MCF 10A (cell line): ENCODE measurements at regions not wholly inside any gene's neighbourhood (a gene's known extent, or its start where the extent isn't known, plus 50 kb on each side); places are given as distances from the start of the nearest gene placed in this dataset.

ENCODE experiments used
- BruUV-seq: library from RNA; stranded (reverse); fragments of 400-500 nt; replicated peaks from 2 replicates; lab custom pipeline; 2021; lab: Mats Ljungman, UMichigan
- CTCF ChIA-PET: fragments of 300-600 bp; sonication (Branson Sonifier 250); formaldehyde crosslinking; extraction: SDS; loops from one replicate; lab custom pipeline; 2021; ENCODE audit warnings: antibody characterized with exemption, inconsistent platforms; lab: Yijun Ruan, JAX
- POLR2A ChIA-PET: fragments of 300-600, 350-650 bp; sonication (Branson Sonifier 250); formaldehyde crosslinking; extraction: SDS; loops from one replicate; lab custom pipeline; 2020; ENCODE audit warnings: antibody characterized with exemption, inconsistent platforms; lab: Yijun Ruan, JAX
- DNase-seq: peaks from one replicate; pipeline ENCODE4 v3.0.0-alpha.2; 2018; ENCODE audit not compliant: unreplicated experiment
- H3K27ac Mint-ChIP-seq: one replicate; pipeline ENCODE4 v1.8.0; 2022; ENCODE audit warnings: mild to moderate bottlenecking, low read depth, mixed read lengths; ENCODE audit not compliant: unreplicated experiment
- H3K27me3 Mint-ChIP-seq: one replicate; pipeline ENCODE4 v1.8.0; 2022; ENCODE audit warnings: mixed read lengths; ENCODE audit not compliant: insufficient read depth, unreplicated experiment
- H3K36me3 Mint-ChIP-seq: one replicate; pipeline ENCODE4 v1.8.0; 2022; ENCODE audit warnings: mild to moderate bottlenecking, moderate library complexity, mixed read lengths; ENCODE audit not compliant: insufficient read depth, unreplicated experiment
- H3K4me1 Mint-ChIP-seq: one replicate; pipeline ENCODE4 v1.8.0; 2022; ENCODE audit warnings: mixed read lengths; ENCODE audit not compliant: insufficient read depth, unreplicated experiment
- H3K4me3 Mint-ChIP-seq: one replicate; pipeline ENCODE4 v1.8.0; 2022; ENCODE audit warnings: mild to moderate bottlenecking, moderate library complexity, mixed read lengths; ENCODE audit not compliant: unreplicated experiment
- H3K9me3 Mint-ChIP-seq: one replicate; pipeline ENCODE4 v1.8.0; 2022; ENCODE audit warnings: mixed read lengths; ENCODE audit not compliant: unreplicated experiment
- intact Hi-C: fragments of 100-400 bp; cut with micrococcal nuclease; formaldehyde crosslinking; loops from 2 replicates; pipeline ENCODE4 v1.14.1; 2022
- TF ChIP-seq, protein P1 (sequence below): fragments of 200-600 bp; IDR thresholded peaks from one replicate; pipeline ENCODE4 v1.8.0; 2022; ENCODE audit warnings: antibody characterized with exemption, mild to moderate bottlenecking; ENCODE audit not compliant: unreplicated experiment

- H3K9me3 Mint-ChIP-seq: no peaks in the 10 kb centered on the region
- no peak overlapping the region for H3K4me3 Mint-ChIP-seq
- intact Hi-C loops: no loop called here
- H3K4me1 Mint-ChIP-seq: no peaks in the 10 kb centered on the region
- TF ChIP-seq, protein P1, sequence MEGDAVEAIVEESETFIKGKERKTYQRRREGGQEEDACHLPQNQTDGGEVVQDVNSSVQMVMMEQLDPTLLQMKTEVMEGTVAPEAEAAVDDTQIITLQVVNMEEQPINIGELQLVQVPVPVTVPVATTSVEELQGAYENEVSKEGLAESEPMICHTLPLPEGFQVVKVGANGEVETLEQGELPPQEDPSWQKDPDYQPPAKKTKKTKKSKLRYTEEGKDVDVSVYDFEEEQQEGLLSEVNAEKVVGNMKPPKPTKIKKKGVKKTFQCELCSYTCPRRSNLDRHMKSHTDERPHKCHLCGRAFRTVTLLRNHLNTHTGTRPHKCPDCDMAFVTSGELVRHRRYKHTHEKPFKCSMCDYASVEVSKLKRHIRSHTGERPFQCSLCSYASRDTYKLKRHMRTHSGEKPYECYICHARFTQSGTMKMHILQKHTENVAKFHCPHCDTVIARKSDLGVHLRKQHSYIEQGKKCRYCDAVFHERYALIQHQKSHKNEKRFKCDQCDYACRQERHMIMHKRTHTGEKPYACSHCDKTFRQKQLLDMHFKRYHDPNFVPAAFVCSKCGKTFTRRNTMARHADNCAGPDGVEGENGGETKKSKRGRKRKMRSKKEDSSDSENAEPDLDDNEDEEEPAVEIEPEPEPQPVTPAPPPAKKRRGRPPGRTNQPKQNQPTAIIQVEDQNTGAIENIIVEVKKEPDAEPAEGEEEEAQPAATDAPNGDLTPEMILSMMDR: no peak
- no peak for DNase-seq
- no peaks in the 10 kb centered on the region for H3K36me3 Mint-ChIP-seq
- POLR2A ChIA-PET: no interaction called here
- no peak overlapping the region for H3K27ac Mint-ChIP-seq
- CTCF ChIA-PET: no interaction called here
- H3K27me3 Mint-ChIP-seq: no peaks in the 10 kb centered on the region
- BruUV-seq: no TSS peak
These were observed 133.4 kb upstream of the SPATS2L start for GRCh38 chr2:200172944-200173581.

GRCh38 chr2:200173691-200174090, 132.8 kb upstream of the SPATS2L start:
- intact Hi-C loops: no loop called here
- no peaks in the 10 kb centered on the region for H3K9me3 Mint-ChIP-seq
- DNase-seq: no peak
- H3K27ac Mint-ChIP-seq: no peak overlapping the region
- H3K4me3 Mint-ChIP-seq: no peak overlapping the region
- H3K36me3 Mint-ChIP-seq: no peaks in the 10 kb centered on the region
- no peaks in the 10 kb centered on the region for H3K27me3 Mint-ChIP-seq
- CTCF ChIA-PET: no interaction called here
- TF ChIP-seq, protein P1: no peak
- no TSS peak for BruUV-seq
- POLR2A ChIA-PET: no interaction called here
- H3K4me1 Mint-ChIP-seq: no peaks in the 10 kb centered on the region

GRCh38 chr2:200174433-200175216, 131.9 kb upstream of the SPATS2L start:
- TF ChIP-seq, protein P1: no peak
- POLR2A ChIA-PET: no interaction called here
- H3K36me3 Mint-ChIP-seq: no peaks in the 10 kb centered on the region
- no peaks in the 10 kb centered on the region for H3K9me3 Mint-ChIP-seq
- H3K27me3 Mint-ChIP-seq: no peaks in the 10 kb centered on the region
- BruUV-seq: no TSS peak
- no peak for DNase-seq
- no peaks in the 10 kb centered on the region for H3K4me1 Mint-ChIP-seq
- intact Hi-C loops: no loop called here
- no peak overlapping the region for H3K27ac Mint-ChIP-seq
- CTCF ChIA-PET: interaction anchor here (0.9 kb wide), 1 partner anchor 194 kb away, joined by 3 read pairs; no protein-coding TSS in a partner anchor
- no peak overlapping the region for H3K4me3 Mint-ChIP-seq

DNA sequence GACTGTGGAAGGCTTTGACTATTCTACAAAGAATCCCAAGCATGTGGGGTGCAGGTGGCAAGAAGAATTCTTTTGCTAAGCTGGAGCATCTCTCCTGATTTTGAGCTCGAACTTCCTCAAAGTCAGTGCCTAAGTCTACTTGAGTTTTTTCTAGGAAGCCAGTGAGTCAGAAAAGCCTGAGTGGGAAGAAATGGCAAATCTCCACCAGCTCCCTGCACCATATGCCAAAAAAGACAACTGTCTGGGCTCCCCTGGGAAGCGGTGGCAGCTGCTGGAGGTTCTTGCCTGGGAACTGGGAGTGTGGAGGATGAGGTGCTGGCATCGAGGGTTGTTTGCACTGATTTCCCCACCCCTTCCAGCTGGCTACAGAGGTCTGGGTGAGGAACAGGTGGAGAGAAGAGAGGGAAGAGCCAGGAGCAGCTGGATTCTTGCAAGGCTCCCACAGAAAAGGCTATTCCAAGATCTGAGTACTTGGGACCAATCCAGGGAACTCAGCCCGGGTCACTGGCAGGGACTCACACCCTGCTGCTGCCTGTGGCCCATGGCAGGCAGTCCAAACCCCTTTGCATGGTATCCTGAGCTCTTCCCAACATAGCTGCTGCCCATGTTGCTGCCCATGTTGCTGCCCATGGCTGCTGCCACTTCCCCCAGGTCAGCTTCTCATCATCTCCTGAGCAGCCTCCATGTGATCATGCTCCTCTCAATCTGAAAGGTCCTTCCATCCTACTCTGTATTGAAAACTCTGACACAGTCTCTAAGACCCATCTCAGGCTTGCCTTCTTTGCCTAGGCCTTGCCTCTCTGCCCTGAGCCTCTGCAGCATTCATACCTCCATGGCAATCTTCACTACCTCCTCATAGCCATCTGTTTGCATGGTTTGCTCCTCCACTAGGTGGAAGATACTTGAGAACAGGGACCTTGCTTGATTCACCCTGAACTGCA, 128.3 kb upstream of the SPATS2L start:
- intact Hi-C loops: no loop called here
- Mint-ChIP-seq H3K9me3 (no peaks in the 10 kb centered on the region), H3K27me3 (no peaks in the 10 kb centered on the region), H3K4me1 (no peaks in the 10 kb centered on the region), H3K36me3 (no peaks in the 10 kb centered on the region), H3K4me3 (no peak overlapping the region), H3K27ac (no peak overlapping the region)
- DNase-seq: no peak
- TF ChIP-seq, protein P1: no peak
- no TSS peak for BruUV-seq
- ChIA-PET CTCF (no interaction called here), POLR2A (interaction anchor here (0.9 kb wide), 1 partner anchor 110 kb away, joined by 3 read pairs; no protein-coding TSS in a partner anchor)
